HG02610 (cell line): ENCODE measurements at regions not wholly inside any gene's neighbourhood (a gene's known extent, or its start where the extent isn't known, plus 50 kb on each side); places are given as distances from the start of the nearest gene placed in this dataset.

Source experiments
- ATAC-seq: cut with Tn5 transposase; IDR thresholded peaks from one replicate; pipeline ENCODE4 v1.9.1; 2021; ENCODE audit warnings: mild to moderate bottlenecking, moderate library complexity; ENCODE audit not compliant: unreplicated experiment

DNA sequence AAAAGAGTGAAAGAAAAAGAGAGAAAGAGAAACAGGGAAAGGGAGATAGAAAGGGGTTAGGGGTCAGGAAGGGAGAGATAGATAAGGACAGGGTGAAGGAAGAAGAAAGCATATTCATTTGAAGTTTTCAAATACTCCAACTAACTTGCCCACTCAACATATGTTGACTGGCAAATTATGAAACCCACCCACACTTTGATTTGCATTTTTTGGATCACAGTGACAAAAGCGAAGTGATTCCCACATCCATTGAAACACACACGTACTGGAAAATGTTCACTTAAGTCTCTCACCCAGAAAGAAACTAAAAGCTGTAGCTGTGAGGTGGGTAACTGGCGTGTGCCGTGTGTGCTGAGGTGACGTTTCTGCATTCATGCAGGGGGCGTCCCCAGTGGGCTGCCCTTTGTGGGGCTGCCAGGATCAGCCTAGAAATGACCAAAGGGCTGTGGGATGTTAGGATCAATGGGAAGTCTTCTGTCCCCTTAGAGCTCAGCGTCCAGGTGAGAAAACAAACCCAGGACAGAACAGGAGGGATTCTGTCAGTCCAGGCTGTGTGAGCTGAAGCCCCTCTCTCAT lies 134.9 kb upstream of the ADARB2 start:
- no peak for ATAC-seq

GRCh38 chr10:1870491-1870890 lies 133.2 kb upstream of the ADARB2 start:
- no peak for ATAC-seq

GRCh38 chr10:1869861-1870260 lies 132.5 kb upstream of the ADARB2 start:
- no peak for ATAC-seq

DNA sequence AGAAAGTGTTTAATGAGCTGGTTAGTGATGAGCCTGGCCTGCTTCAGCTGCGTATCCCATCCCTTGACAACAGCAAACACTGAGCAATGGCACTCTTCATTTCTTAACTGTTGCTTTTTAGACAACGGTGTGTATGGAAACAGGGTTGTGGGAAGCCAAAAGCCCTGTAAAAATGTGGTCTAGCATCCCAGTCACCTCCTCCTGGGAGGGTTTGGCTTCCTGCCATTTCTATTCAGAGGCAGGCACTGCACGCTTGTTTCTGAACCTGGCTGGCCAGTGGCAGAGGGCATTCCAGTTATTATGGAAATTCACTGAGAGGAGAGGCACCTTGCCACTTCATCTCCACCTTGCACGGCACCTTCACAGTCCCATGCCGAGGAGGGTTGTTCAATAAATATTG lies 123.0 kb upstream of the ADARB2 start:
- ATAC-seq = no peak

- no peak for ATAC-seq
These were observed 121.2 kb upstream of the ADARB2 start for GRCh38 chr10:1858547-1858946.

- no peak for ATAC-seq
These were observed 120.7 kb upstream of the ADARB2 start for GRCh38 chr10:1858048-1858447.

- ATAC-seq = no peak
These were observed 118.6 kb upstream of the ADARB2 start for GRCh38 chr10:1855911-1856310.

DNA sequence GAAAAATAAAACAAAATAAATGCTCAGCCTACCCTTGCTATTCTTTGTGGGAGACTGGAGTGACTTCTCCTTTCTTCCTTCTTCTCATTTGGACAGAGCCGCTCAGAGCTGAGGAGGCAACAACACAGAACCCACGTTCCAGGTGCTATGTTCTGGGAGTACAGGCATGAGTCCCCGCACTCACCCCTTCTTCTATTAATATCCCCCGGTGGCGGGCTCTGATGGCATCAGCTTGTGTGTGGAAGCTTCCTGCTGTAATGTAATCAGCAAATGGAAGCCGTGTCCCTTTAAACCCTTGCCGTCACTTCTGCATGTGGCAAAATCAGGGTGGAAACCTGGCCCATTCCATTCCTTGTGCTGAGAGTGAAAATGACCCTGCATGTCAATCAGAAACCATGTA lies 116.9 kb upstream of the ADARB2 start:
- ATAC-seq = no peak

- ATAC-seq = no peak
These were observed 116.5 kb upstream of the ADARB2 start for GRCh38 chr10:1853801-1854200.

DNA sequence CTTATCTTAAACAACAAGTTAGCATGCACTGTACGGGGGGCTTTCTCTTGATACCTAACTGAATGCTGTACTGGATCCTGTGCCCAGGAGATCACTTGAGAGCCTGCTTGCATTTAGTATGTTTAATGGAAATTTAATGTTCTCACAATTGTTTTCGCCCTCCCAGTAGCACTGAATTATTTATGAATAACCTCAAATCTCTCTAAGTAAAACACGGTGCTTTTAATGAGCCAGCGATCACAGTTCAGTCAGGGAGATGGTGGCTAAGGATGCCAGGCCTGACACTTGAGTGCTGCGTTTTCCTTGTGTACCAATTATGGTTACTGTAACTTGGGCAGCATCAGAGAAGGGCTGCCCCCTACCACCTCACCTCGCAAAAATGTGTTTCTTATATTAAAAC lies 115.5 kb upstream of the ADARB2 start:
- no peak for ATAC-seq

DNA sequence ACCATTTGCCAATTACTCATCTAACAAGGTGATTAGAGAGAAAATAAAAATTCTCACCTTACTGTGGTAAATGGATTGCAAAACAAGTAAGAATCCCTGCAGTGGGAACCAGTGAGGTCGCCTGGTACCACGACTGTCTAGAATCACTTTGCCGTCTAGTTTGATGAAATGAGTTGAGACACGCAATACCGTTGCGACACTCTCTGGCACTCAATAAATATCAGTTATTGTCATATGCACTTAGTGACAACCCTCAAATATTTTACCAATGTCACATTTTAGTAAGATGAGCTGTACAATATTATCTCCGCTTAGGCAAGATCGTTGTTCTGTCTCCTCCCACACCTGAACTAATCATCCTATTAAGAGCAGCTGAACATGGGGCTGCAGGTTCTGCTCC lies 114.4 kb upstream of the ADARB2 start:
- ATAC-seq = no peak

GRCh38 chr10:1850971-1851527 lies 113.7 kb upstream of the ADARB2 start:
- ATAC-seq = no peak

DNA sequence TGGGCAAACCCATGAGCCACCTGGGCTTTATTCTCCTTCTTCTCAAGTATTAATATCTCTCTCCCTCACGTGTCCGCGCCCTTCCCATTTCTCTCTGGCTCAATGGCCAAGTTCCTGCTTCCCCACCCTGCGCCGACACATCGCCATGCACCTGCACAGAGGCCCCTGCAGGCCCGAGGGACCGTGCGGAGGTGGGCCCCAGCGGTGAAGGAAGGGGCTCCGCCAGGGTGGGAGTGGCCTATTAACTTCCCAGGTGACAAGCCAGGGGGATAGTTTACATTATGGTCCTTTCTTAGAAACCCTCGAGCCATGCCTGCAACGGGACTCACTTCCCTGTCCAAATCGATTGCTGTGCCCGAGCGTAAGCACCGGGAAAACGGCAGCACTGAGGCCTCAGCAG lies 110.0 kb upstream of the ADARB2 start:
- ATAC-seq = no peak

DNA sequence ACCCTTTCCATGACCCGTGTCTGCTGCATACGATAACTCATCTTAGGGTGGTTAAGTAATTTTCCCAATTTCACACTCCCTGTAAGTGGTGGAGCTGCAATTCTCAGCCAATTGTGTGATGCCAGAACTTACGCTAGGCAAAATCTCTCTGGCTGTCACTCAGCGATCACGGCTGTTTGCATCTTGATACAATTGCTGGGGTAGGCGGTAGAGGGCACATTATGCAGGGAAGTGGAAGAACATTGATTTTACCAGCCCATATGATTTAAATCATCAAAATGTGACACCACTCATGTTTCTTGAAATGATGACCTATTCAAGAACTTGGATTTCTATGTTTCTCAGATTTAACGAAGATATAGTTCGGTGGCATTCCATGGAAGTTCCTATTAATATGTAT lies 108.7 kb upstream of the ADARB2 start:
- no peak for ATAC-seq

DNA sequence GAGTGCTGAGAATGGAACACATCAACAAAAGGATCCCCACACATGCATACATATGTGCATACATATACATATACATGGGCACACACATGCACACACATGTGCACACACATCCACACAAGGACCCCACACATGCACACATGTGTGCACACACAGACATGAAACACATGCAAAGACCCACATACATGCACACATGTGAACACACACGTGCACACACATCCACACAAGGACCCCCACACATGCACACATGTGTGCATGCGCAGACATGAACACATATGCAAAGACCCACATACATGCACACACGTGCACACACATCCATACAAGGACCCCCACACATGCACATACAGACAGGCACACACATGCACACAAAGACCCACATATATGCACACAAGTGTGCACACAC lies 104.4 kb upstream of the ADARB2 start:
- ATAC-seq = no peak

GRCh38 chr10:1829712-1830111 lies 92.4 kb upstream of the ADARB2 start:
- no peak for ATAC-seq

GRCh38 chr10:1824928-1825327 lies 87.6 kb upstream of the ADARB2 start:
- no peak for ATAC-seq

GRCh38 chr10:1814556-1814955 lies 77.2 kb upstream of the ADARB2 start:
- no peak for ATAC-seq

DNA sequence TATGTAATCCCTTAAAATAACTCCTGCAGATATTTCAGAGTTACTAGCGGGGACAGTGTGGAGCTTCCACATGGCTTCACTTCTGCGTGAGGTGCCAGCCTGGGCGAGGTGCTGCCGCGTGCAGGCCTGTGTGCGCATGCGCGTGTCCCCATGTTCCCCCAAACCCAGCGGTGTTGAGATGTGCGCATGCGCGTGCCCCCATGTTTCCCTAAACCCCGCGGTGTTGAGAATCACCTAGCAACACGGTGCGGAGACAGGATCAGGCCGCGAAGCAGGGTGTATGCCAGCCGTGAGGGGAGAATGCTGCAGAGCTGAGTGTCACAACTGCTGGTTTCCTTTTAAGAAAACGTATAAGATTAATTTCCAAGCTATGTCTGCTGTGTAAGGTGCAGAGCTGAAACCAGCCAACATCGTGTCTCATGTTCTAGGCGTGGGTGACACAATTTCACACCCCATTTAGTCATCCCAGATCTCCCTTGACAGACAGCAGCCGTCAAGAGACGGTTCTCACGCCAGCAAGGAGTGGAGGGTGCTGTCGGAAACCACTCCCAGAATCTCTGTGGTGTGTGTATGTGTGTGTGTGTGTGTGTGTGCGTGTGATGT lies 71.9 kb upstream of the ADARB2 start:
- no peak for ATAC-seq

DNA sequence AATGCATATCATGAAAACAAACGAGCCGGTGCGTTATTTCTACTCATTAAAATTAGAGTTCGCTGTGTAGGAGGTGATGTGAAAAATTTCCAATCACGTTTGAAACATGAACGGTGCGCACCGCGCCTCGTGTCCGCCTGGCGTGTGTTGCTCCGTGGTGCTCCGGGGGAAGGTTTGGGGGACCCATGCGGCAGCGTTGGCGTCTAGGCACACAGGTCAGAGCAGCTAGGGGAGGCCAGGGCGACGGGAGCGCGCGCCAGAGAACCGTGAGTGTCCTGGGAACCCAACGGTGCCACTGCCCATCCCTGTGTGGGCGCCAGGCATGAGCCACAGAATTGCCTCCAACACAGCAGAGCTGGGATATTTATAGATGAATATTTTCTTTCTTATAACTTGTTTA lies 70.6 kb upstream of the ADARB2 start:
- no peak for ATAC-seq

DNA sequence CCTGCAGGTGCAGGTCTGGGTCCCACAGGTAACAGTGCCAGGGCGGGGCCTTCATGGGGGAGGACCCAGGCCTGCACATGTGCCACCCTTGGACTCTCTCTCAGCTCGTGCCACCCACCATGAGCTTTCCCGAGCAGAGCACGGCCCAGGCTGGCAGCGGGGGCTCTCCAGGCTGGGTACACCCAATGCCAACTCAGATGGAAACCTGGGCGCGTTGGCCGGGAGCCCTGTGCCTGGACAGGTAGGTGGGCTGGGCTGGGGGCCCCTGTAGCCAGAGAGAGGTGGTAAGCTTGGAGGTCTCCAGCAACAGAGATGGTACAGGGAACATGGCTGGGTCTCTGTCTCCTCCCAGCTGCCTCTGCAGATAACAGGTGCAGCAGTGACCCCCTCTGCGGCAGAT lies 69.9 kb upstream of the ADARB2 start:
- no peak for ATAC-seq

GRCh38 chr10:1802413-1802812 lies 65.1 kb upstream of the ADARB2 start:
- ATAC-seq = no peak

DNA sequence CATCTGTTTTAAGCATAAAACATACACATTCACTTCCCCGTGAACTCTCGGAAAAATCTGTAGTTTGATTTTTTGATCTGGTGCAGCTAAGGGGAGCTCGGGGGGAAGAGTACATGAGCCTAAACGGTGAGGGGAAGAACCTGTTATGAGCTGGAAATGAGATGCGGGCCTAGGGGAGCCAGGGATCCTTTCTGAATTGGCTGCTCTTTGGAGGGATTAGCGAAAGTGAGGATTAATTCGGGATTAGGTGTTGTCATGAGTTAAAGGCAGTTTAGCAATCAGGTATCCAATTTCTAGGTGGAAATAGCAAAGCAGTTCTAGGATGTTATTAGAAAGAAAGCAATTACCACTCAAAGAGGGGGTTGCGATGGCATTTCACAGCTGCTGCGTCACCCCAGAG lies 51.1 kb upstream of the ADARB2 start:
- no peak for ATAC-seq
